ENCODE measurements at regions not wholly inside any gene's neighbourhood (a gene's known extent, or its start where the extent isn't known, plus 50 kb on each side); places are given as distances from the start of the nearest gene placed in this dataset.
"Not testable (repeated sequence)": the region's sequence is repeated elsewhere in the genome, so short reads cannot be mapped to it uniquely, and the experiment has no call there.

GRCh38 chr20:33908336-33908735 lies 85.4 kb upstream of the RALY start:
- no peak for DNase-seq (ENCODE audit: low read depth)

DNA sequence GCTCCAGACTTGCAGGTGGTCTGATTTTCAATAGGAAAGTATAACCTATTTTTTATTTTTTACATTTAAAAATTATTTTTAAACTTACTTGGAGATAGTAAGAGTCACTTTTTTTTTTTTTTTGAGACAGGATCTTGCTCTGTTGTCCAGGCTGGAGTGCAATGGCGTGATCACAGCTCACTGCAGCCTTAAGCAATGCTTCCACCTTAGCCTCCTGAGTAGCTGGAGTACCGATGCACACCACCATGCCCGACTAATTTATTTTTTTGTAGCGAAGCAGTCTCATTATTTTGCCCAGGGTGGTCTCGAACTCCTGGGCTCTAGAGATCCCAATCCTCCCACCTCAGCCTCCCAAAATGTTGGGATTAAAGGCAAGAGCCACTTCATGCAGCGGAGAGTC lies 84.8 kb upstream of the RALY start:
- DNase-seq (ENCODE audit: low read depth), result no peak

GRCh38 chr20:33909331-33909921 lies 84.3 kb upstream of the RALY start:
- peak; percentile 95 for DNase-seq (ENCODE audit: low read depth)

- peak; percentile 31 for DNase-seq (ENCODE audit: low read depth)
Measured at GRCh38 chr20:33910056-33910455, 83.7 kb upstream of the RALY start.

- DNase-seq (ENCODE audit: low read depth), result no peak
Measured at GRCh38 chr20:33910529-33911327, 83.0 kb upstream of the RALY start.

- DNase-seq (ENCODE audit: low read depth), result peak; percentile 83
Measured at GRCh38 chr20:33914919-33915318, 78.8 kb upstream of the RALY start.

DNA sequence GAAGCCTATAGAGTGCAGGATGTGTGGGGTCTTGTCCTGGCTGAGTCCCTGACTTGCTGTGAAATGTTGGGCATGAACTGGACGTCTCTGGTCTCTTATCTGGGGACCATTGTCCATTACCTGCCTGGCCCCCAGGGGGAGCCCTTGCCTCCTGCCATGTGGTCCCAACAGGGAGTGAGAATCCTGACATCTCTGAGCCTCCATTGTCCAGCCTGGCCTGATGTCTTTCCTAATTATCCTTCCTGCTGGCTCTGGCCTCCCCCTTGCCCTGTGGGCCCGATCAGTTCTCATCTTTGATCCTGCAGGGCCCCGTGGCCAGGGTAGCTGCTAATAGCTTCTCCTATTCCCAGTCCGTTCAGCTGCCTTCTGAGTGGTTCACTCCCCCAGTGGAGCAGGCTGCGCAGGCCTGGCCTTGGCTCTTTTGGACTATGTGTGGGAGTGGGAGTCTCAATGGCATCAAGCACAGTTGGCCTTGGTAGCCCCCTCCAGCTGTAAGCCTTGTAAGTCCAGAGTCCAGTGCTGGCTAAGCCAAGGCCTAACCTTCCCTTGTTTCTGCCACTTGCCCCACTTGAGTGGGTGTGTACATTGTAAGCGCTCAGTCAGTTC lies 77.9 kb upstream of the RALY start:
- no peak for DNase-seq (ENCODE audit: low read depth)

DNA sequence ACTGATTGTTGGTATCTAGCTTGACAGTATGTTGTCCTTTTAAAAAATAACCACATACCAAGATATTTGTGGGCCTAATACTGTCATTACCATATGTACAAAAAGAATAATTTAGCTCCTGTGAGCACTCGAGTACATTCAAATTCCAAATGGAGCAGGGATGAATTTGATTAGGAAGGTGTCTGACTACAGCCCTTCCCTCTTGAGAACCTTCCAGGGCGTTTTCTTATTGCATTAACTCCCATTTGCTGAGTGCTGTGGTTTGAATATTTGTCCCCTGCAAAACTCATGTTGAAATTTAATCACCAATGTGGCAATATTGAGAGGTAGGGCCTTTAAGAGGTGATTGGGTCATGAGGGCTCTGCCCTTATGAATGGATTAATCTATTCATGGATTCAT lies 76.9 kb upstream of the RALY start:
- no peak for DNase-seq (ENCODE audit: low read depth)

DNA sequence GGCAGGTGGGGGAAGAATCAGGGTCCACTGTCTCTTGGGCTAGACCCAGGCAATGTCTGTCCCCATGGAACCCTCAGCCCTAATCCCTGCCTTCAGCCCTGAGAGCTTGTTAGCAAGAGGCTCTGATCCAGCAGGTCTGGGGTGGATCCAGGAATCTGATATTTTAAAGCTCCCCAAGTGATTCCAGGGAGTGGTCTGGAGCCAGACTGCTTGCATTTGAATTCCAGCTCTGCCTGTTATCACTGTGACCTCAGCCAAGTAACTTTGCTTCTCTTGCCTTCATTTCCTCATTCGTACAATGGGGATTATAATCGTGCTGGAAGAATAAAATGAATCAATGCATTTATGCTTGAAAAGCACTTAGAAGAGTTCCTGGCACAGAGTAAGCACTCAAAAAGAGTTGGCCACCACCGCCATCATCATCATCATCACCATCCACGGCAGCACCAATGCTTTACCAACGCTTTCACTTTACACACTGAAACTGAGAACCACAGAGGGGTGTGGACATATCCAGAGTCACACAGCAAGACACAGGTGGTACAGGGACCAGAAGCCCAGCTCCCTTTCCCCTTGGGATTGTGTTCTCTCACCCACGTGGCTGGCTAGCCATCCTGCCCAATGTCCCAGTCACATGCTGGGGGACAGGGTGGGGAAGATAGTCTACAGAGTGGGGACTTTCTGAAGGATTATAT lies 75.7 kb upstream of the RALY start:
- no peak for DNase-seq (ENCODE audit: low read depth)

- no peak for DNase-seq (ENCODE audit: low read depth)
Measured at GRCh38 chr20:33918662-33919061, 75.0 kb upstream of the RALY start.

DNA sequence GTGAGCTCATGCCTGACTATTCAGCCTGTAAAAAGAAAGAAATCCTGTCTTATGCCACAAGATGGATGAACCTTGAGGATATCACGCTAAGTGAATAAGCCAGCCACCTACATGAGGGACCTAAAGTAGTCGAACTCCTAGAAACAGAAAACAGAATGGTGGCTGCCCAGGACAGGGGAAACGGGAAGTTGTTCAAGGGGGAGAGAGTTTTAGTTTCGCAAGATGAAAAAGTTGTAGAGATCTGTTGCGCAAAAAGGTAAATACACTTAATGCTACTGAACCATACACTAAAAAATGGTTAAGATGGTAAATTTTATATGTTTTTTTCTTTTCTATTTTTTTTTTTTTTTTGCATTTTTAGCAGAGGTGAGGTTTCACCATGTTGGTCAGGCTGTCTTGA lies 74.1 kb upstream of the RALY start:
- no peak for DNase-seq (ENCODE audit: low read depth)

DNA sequence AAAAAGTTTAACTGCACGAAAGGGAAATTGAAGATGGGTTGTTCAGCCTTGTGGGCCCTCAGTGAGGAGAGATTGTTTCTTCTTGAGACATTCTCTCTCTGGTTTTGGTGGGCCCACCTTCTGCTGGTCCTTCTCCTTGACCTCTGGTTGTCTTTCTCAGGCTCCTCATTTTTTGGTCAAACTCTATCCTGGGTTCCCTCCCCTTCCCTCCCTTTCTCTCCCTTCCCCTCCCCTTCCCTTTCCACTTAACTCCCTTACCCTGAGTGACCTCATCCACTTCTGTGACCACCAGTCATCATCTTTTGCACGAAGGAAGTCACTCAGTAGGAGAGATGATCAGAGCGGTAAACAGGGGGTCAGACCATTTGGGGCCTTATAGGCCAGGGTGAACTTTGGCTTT lies 71.5 kb upstream of the RALY start:
- no peak for DNase-seq (ENCODE audit: low read depth)

DNA sequence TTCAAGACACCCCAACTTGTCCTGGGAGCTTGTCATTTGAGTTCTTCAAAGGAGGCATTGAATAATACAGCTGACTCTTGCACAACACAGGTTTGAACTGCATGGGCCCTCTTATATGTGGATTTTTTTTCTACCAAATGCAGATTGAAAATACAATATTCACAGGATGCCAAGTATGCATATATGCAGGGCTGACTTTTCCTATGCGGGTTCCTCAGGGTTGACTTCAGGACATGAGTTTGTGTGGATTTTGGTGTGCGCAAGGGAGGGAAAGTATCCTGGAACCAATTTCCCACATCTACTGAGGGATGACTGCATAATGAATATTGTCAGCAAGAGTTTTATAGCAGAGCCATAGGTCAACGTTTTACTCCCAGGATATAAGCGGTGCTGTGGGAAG lies 70.0 kb upstream of the RALY start:
- no peak for DNase-seq (ENCODE audit: low read depth)

GRCh38 chr20:33925867-33926266 lies 67.8 kb upstream of the RALY start:
- DNase-seq (ENCODE audit: low read depth), result no peak

GRCh38 chr20:33926425-33926824 lies 67.3 kb upstream of the RALY start:
- no peak for DNase-seq (ENCODE audit: low read depth)

- DNase-seq (ENCODE audit: low read depth), result no peak
Measured at GRCh38 chr20:33927724-33928123, 66.0 kb upstream of the RALY start.

GRCh38 chr20:33929917-33930316 lies 63.8 kb upstream of the RALY start:
- DNase-seq (ENCODE audit: low read depth), result no peak

DNA sequence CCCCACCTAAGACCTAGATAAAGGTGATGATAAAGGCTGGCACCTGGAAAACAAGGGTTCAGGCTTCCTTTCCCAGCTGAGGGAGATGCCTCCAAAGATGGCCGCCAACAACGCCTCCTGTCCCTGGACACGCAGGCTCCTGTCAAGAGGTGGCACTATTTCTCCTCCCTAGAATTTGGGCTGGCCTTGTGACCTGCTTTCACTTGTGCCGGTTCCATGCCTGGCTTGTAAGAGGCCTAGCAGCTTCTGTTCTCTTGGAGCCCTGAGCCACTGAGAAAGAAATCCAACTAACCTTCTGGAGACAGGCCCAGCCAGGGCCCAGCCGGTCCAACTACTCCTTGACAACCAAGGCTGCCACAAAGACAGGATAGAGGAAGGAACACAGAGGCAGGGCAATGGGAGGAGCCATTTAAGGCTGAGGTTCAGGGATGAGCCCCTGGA lies 60.2 kb upstream of the RALY start:
- DNase-seq (ENCODE audit: low read depth), result no peak

DNA sequence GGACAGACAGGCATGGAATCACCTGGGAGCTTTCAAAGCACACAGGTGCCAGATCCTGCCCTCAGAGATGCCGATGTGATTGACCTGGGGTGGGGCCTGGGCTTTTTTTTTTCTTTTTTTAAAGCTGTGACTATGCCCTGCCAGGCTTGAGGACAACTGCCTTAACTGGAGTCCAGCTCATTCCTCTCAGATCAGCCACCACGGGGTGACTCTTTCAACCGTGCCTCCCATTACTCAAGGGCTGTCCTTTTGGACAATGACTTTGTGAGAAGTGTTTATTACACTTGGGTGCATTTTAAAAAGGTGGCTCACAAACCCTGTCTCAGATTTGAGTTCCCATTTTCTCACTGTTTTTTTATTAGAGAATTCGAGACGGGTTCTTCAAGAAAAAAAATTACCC lies 57.1 kb upstream of the RALY start:
- no peak for DNase-seq (ENCODE audit: low read depth)

- DNase-seq (ENCODE audit: low read depth), result not testable (repeated sequence)
Measured at GRCh38 chr20:33939031-33939430, 54.7 kb upstream of the RALY start.

GRCh38 chr20:33940666-33941065 lies 53.0 kb upstream of the RALY start:
- no peak for DNase-seq (ENCODE audit: low read depth)

All from non-pigmented ciliary epithelial cell (primary cell).